ENCODE measurements at regions not wholly inside any gene's neighbourhood (a gene's known extent, or its start where the extent isn't known, plus 50 kb on each side); places are given as distances from the start of the nearest gene placed in this dataset.

DNA sequence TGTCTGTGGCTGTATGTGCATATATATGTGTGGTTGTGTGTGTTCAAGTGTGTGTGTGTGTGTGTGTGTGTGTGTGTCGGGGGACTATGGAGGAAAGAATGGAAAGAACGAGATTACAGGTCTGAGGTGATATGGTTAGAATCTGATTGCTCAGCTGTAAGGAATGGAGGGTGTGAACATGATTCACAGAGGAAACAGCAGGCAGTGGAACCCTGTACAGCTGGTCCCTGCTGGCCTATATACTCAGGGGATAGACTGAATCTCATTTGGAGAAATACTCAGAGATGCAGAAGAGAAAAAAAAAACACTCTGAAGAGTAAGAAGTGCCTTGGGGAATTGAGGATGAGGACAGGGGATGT, 180.1 kb upstream of the ESRRG start:
- TF ChIP-seq, protein P1, sequence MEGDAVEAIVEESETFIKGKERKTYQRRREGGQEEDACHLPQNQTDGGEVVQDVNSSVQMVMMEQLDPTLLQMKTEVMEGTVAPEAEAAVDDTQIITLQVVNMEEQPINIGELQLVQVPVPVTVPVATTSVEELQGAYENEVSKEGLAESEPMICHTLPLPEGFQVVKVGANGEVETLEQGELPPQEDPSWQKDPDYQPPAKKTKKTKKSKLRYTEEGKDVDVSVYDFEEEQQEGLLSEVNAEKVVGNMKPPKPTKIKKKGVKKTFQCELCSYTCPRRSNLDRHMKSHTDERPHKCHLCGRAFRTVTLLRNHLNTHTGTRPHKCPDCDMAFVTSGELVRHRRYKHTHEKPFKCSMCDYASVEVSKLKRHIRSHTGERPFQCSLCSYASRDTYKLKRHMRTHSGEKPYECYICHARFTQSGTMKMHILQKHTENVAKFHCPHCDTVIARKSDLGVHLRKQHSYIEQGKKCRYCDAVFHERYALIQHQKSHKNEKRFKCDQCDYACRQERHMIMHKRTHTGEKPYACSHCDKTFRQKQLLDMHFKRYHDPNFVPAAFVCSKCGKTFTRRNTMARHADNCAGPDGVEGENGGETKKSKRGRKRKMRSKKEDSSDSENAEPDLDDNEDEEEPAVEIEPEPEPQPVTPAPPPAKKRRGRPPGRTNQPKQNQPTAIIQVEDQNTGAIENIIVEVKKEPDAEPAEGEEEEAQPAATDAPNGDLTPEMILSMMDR (conservative IDR thresholded peaks at IDR 0.05; ENCODE audit: low read length) = no peak
- no peak for TF ChIP-seq EZH2phosphoT487 (IDR thresholded peaks at IDR 0.05; ENCODE audit: borderline replicate concordance, low read depth, low read length)

Data from OCI-LY7 (cell line).